Endothelial cell of umbilical vein (primary cell): ENCODE measurements at regions not wholly inside any gene's neighbourhood (a gene's known extent, or its start where the extent isn't known, plus 50 kb on each side); places are given as distances from the start of the nearest gene placed in this dataset.

Experiments
- BruUV-seq: library from RNA; stranded (reverse); fragments of 400-500 nt; replicated peaks from 2 replicates; lab custom pipeline; 2021; lab: Mats Ljungman, UMichigan
- CTCF ChIA-PET: fragments of 300-600, 350-600 bp; sonication (Branson Sonifier 250); formaldehyde crosslinking; loops from one replicate; lab custom pipeline; 2021; ENCODE audit warnings: antibody characterized with exemption, inconsistent platforms; lab: Charles Lee
- POLR2A ChIA-PET: fragments of 300-600, 350-600 bp; sonication (Branson Sonifier 250); formaldehyde crosslinking; loops from one replicate; lab custom pipeline; 2021; ENCODE audit warnings: antibody characterized with exemption, inconsistent platforms; lab: Charles Lee
- DNase-seq: peaks from one replicate; pipeline ENCODE4 v3.0.0-alpha.2; 2011; ENCODE audit warnings: low read depth, low spot score
- FAIRE-seq: peaks from 2 replicates; lab custom pipeline; 2011; peaks lifted over from hg19 to GRCh38; lab: Jason Lieb, UNC
- H2AFZ ChIP-seq: 2 replicates; pipeline ENCODE4 v1.6.0; 2012; ENCODE audit warnings: low read depth, low read length, control low read depth, inconsistent platforms
- H3K27ac ChIP-seq: 2 replicates; pipeline ENCODE4 v1.5.1; 2011; ENCODE audit warnings: low read depth, mild to moderate bottlenecking, control low read depth, low read length, moderate library complexity; ENCODE audit not compliant: insufficient read depth
- H3K27me3 ChIP-seq, 2 experiments: 2 replicates each; pipeline versions ENCODE4 v1.6.0 to v1.6.1; 2011; ENCODE audit warnings: low read length in 2 of 2, mixed read lengths in 1 of 2; ENCODE audit not compliant: control insufficient read depth in 2 of 2, insufficient read depth in 2 of 2
- H3K36me3 ChIP-seq, 2 experiments: 2 replicates in 1 of 2; 3 replicates in 1 of 2; pipeline ENCODE4 v1.5.1; 2011; ENCODE audit warnings: low read length in 2 of 2, mild to moderate bottlenecking in 1 of 2, moderate library complexity in 1 of 2; ENCODE audit not compliant: control insufficient read depth in 2 of 2, insufficient read depth in 2 of 2; ENCODE audit errors: extremely low read depth in 1 of 2
- H3K4me1 ChIP-seq: 3 replicates; pipeline ENCODE4 v1.5.1; 2011; ENCODE audit warnings: mild to moderate bottlenecking, low read length; ENCODE audit not compliant: control insufficient read depth, insufficient read depth; ENCODE audit errors: extremely low read depth
- H3K4me2 ChIP-seq: 2 replicates; pipeline ENCODE4 v1.6.1; 2011; ENCODE audit warnings: low read length, control low read depth, mixed read lengths; ENCODE audit not compliant: insufficient read depth
- H3K4me3 ChIP-seq, 3 experiments: fragments of 200-600 bp in 1 of 3; sonication (generic), shearing (Covaris generic) in 1 of 3; replicated peaks in 1 of 3; 2 replicates each; pipeline ENCODE4 v1.5.1; 2011 to 2016; ENCODE audit warnings: control low read depth in 3 of 3, low read length in 3 of 3, mild to moderate bottlenecking in 2 of 3, inconsistent platforms in 1 of 3, low read depth in 1 of 3, moderate library complexity in 1 of 3; ENCODE audit not compliant: insufficient read depth in 1 of 3
- H3K79me2 ChIP-seq: 2 replicates; pipeline ENCODE4 v1.6.0; 2012; ENCODE audit warnings: low read length, inconsistent platforms; ENCODE audit not compliant: control insufficient read depth, insufficient read depth
- H3K9ac ChIP-seq: replicated peaks from 2 replicates; pipeline ENCODE3; 2011; ENCODE audit warnings: low read length, control low read depth; ENCODE audit not compliant: insufficient read depth; ENCODE audit errors: extremely low read depth
- H3K9me1 ChIP-seq: replicated peaks from 3 replicates; pipeline ENCODE4 v1.6.0; 2011; ENCODE audit warnings: mild to moderate bottlenecking, low read length; ENCODE audit not compliant: control insufficient read depth, insufficient read depth; ENCODE audit errors: extremely low read depth
- H3K9me3 ChIP-seq: replicated peaks from 2 replicates; pipeline ENCODE4 v1.5.1; 2012; ENCODE audit warnings: low read length, inconsistent platforms; ENCODE audit not compliant: control insufficient read depth, insufficient read depth
- H4K20me1 ChIP-seq: replicated peaks from 2 replicates; pipeline ENCODE3; 2011; ENCODE audit warnings: mild to moderate bottlenecking, low read length; ENCODE audit not compliant: control insufficient read depth, insufficient read depth; ENCODE audit errors: extremely low read depth
- FOS ChIP-seq: IDR thresholded peaks from 2 replicates; pipeline ENCODE4 v1.6.1; 2011; ENCODE audit warnings: mild to moderate bottlenecking, low read length, moderate library complexity, borderline replicate concordance; ENCODE audit not compliant: insufficient read depth
- GATA2 ChIP-seq: IDR thresholded peaks from 2 replicates; pipeline ENCODE4 v1.7.0; 2011; ENCODE audit warnings: low read depth, mild to moderate bottlenecking, moderate library complexity, mixed read lengths, low read length; ENCODE audit not compliant: insufficient read length, insufficient read depth
- JUN ChIP-seq: IDR thresholded peaks from 2 replicates; pipeline ENCODE4 v1.6.1; 2011; ENCODE audit warnings: borderline replicate concordance, low read depth; ENCODE audit not compliant: insufficient read length, insufficient read depth
- MYC ChIP-seq: IDR thresholded peaks from one replicate; pipeline ENCODE4 v1.6.1; 2011; ENCODE audit warnings: mild to moderate bottlenecking, low read depth, low read length
- POLR2A ChIP-seq: IDR thresholded peaks from 2 replicates; pipeline ENCODE4 v1.6.1; 2012; ENCODE audit warnings: low read depth, mild to moderate bottlenecking, control low read depth, low read length
- dilution Hi-C: fragments of 300-500 bp; cut with MboI; formaldehyde crosslinking; loops from one replicate; pipeline ENCODE4 v1.15.0; 2019; ENCODE audit warnings: low sequenced_read_pairs; ENCODE audit not compliant: extremely low pct_ligation_motif_present
- intact Hi-C: fragments of 100-400 bp; cut with micrococcal nuclease; formaldehyde crosslinking; loops from one replicate; pipeline ENCODE4 v1.10.0; 2022
- TF ChIP-seq, protein P1 (sequence below), 2 donors: IDR thresholded peaks; 1 replicate in 1 of 2; 2 replicates in 1 of 2; pipeline ENCODE4 v1.5.1; 2011; ENCODE audit warnings: low read length in 2 of 2, mild to moderate bottlenecking in 2 of 2, moderate library complexity in 2 of 2, control low read depth in 1 of 2, inconsistent platforms in 1 of 2, low read depth in 1 of 2; ENCODE audit not compliant: insufficient read depth in 1 of 2; ENCODE audit errors: extremely low read depth in 1 of 2
- TF ChIP-seq, protein P2 (sequence below): IDR thresholded peaks from 2 replicates; pipeline ENCODE4 v1.6.1; 2011; ENCODE audit not compliant: insufficient read depth, insufficient read length

DNA sequence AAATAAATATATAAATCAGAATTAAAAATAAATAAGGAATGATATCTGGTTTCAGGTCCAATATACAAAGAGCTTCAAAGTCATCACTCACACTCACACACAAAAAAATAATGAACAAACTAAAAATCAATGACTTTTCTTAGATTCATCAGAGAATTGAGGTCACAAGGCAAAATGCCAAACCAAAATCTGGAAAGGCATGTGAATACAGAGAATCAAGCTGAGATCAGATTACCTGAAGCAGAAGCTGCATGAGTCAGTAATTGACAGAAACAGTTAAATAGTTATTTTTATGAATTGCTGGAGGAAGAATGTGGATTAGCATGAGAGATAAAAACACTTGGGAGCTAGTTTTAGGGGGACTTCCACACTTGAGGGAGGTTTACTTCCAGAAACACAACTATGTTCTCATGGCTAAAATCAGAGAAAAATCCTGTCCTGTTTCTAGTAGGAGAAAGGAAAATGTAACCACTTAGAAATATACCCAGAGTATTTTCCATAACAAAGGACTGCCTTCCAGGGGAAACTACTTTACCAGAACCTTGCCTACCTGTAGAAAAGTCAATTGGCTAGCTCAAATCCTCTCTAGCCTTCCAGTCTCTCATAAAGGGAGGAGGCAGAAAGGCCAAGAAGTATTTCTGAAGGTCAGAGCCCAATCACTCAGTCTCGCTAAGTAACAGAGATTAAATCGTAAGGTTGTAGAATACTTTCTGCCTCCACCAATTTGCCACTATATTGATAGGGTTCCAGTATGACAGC, 536.6 kb upstream of the NR5A2 start:
- Histone ChIP-seq H3K4me3 (no peak overlapping the region), H3K4me1 (no peaks in the 10 kb centered on the region), H3K79me2 (no peaks in the 10 kb centered on the region), H3K9me1 (no peaks in the 10 kb centered on the region), H3K27me3 (peaks cover 0 to 3% of the 10 kb centered on the region in 2 experiments), H2AFZ (no peak overlapping the region), H3K9ac (no peak overlapping the region), H3K27ac (no peak overlapping the region), H4K20me1 (no peaks in the 10 kb centered on the region), H3K4me2 (no peak overlapping the region), H3K36me3 (no peaks in the 10 kb centered on the region), H3K9me3 (no peaks in the 10 kb centered on the region)
- no peak for FAIRE-seq
- TF ChIP-seq GATA2 (no peak), JUN (no peak), FOS (no peak), POLR2A (no peak), MYC (no peak)
- TF ChIP-seq, protein P1, sequence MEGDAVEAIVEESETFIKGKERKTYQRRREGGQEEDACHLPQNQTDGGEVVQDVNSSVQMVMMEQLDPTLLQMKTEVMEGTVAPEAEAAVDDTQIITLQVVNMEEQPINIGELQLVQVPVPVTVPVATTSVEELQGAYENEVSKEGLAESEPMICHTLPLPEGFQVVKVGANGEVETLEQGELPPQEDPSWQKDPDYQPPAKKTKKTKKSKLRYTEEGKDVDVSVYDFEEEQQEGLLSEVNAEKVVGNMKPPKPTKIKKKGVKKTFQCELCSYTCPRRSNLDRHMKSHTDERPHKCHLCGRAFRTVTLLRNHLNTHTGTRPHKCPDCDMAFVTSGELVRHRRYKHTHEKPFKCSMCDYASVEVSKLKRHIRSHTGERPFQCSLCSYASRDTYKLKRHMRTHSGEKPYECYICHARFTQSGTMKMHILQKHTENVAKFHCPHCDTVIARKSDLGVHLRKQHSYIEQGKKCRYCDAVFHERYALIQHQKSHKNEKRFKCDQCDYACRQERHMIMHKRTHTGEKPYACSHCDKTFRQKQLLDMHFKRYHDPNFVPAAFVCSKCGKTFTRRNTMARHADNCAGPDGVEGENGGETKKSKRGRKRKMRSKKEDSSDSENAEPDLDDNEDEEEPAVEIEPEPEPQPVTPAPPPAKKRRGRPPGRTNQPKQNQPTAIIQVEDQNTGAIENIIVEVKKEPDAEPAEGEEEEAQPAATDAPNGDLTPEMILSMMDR (IDR thresholded peaks at IDR 0.05; ENCODE audit: extremely low read depth in 1 of 2, insufficient read depth in 1 of 2, low read depth in 1 of 2, low read length in 2 of 2), result no peak
- TF ChIP-seq, protein P2, sequence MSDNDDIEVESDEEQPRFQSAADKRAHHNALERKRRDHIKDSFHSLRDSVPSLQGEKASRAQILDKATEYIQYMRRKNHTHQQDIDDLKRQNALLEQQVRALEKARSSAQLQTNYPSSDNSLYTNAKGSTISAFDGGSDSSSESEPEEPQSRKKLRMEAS, result no peak
- ChIA-PET POLR2A (no interaction called here), CTCF (interaction anchor here (0.7 to 1.8 kb wide), 3 partner anchors 11 to 40 kb away, joined by 3 to 4 read pairs (median 3); no protein-coding TSS in a partner anchor)
- dilution Hi-C loops, result no loop called here
- BruUV-seq, result no TSS peak
- intact Hi-C loops, result no loop called here
- no peak for DNase-seq
